GM12892 (cell line): ENCODE measurements at regions not wholly inside any gene's neighbourhood (a gene's known extent, or its start where the extent isn't known, plus 50 kb on each side); places are given as distances from the start of the nearest gene placed in this dataset.

Source experiments
- POLR2A ChIP-seq: IDR thresholded peaks from 2 replicates; pipeline ENCODE4 v1.6.1; 2011; ENCODE audit warnings: low read depth, low read length, control low read depth
- POLR2AphosphoS5 ChIP-seq: IDR thresholded peaks from 2 replicates; pipeline ENCODE4 v1.6.1; 2011; ENCODE audit warnings: low read depth, low read length, control low read depth
- TAF1 ChIP-seq: IDR thresholded peaks from 2 replicates; pipeline ENCODE4 v1.6.1; 2011; ENCODE audit warnings: low read depth, mild to moderate bottlenecking, control low read depth, low read length, borderline replicate concordance

GRCh38 chr14:44279357-44279756, 227.7 kb downstream of the FSCB start:
- TF ChIP-seq POLR2AphosphoS5 (no peak), TAF1 (no peak), POLR2A (no peak)
